Left ventricle myocardium inferior (tissue), 1 donor: ENCODE measurements at regions not wholly inside any gene's neighbourhood (a gene's known extent, or its start where the extent isn't known, plus 50 kb on each side); places are given as distances from the start of the nearest gene placed in this dataset.

Source experiments
- DNase-seq: peaks from one replicate; pipeline ENCODE4 v3.0.0-alpha.2; 2020
- H3K27ac ChIP-seq: fragments of 200-600 bp; replicated peaks from 2 replicates; pipeline ENCODE4 v1.8.0; 2021
- H3K27me3 ChIP-seq: fragments of 200-600 bp; 2 replicates; pipeline ENCODE4 v1.8.0; 2021; ENCODE audit warnings: low read depth
- H3K36me3 ChIP-seq: fragments of 200-600 bp; 2 replicates; pipeline ENCODE4 v1.8.0; 2021
- H3K4me1 ChIP-seq: fragments of 200-600 bp; 2 replicates; pipeline ENCODE4 v1.8.0; 2021
- H3K4me3 ChIP-seq: fragments of 200-600 bp; 2 replicates; pipeline ENCODE4 v1.8.0; 2021; ENCODE audit warnings: mild to moderate bottlenecking, moderate library complexity
- H3K9me3 ChIP-seq: fragments of 200-600 bp; replicated peaks from 2 replicates; pipeline ENCODE4 v1.8.0; 2021
- intact Hi-C: fragments of 100-400 bp; cut with micrococcal nuclease; formaldehyde crosslinking; loops from one replicate; pipeline ENCODE4 v1.11.0; 2022
- TF ChIP-seq, protein P1 (sequence below): fragments of 200-600 bp; IDR thresholded peaks from 2 replicates; pipeline ENCODE4 v1.8.0; 2021; ENCODE audit warnings: antibody characterized with exemption, mild to moderate bottlenecking, borderline replicate concordance
- donor health status: DM: no; HTN: yes; CAD: no; lungs with severe emphysema.

DNA sequence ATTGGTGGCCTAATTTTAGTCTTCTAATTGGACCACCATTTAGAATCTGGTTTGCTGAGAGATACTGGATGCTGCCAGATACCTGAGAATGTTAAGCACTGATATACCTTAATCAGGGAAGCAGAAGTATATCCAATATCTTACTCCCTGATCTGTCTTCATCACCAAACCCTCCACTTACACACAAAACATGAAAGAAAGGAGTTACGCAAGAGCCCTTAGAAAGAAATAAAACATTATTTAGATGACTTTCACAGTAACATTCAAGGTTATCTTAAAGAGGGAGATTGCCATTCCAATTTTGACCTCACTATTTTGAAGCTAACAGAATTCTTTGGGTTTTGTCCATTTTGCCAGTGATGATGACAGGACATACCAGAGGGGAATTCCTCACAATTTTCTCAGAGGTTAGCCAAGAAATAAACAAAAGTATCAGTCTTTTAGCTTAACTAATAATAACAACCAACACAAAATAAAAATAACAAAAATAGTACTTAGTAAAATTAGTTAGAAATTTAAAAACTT is 496.1 kb downstream of the NFIB start:
- Histone ChIP-seq H3K27me3 (no peaks in the 10 kb centered on the region), H3K4me3 (no peak overlapping the region), H3K9me3 (peaks cover 15% of the 10 kb centered on the region), H3K27ac (no peak overlapping the region), H3K36me3 (no peaks in the 10 kb centered on the region), H3K4me1 (peaks cover 12% of the 10 kb centered on the region)
- no peak for DNase-seq
- intact Hi-C loops = no loop called here
- TF ChIP-seq, protein P1, sequence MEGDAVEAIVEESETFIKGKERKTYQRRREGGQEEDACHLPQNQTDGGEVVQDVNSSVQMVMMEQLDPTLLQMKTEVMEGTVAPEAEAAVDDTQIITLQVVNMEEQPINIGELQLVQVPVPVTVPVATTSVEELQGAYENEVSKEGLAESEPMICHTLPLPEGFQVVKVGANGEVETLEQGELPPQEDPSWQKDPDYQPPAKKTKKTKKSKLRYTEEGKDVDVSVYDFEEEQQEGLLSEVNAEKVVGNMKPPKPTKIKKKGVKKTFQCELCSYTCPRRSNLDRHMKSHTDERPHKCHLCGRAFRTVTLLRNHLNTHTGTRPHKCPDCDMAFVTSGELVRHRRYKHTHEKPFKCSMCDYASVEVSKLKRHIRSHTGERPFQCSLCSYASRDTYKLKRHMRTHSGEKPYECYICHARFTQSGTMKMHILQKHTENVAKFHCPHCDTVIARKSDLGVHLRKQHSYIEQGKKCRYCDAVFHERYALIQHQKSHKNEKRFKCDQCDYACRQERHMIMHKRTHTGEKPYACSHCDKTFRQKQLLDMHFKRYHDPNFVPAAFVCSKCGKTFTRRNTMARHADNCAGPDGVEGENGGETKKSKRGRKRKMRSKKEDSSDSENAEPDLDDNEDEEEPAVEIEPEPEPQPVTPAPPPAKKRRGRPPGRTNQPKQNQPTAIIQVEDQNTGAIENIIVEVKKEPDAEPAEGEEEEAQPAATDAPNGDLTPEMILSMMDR = no peak

DNA sequence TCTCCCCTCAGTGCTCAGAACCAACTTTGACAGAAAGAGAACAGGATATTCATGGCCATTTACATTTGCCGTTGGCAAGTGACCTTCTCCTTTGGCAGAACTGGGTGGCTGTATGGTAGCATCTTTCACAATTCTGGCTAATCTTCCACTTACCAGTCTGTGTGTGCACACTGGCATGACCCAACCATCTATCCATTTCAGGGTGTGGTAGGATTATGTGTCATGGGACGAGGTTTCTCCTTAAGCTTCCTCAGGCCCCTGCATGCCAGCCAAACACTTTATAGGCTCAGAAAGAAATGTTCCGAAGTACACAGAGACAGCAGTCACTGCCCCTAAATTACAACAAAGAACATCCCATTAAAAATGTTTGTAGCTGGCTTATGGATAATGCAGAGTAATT is 497.1 kb downstream of the NFIB start:
- Histone ChIP-seq H3K36me3 (no peaks in the 10 kb centered on the region), H3K27me3 (no peaks in the 10 kb centered on the region), H3K4me3 (no peak overlapping the region), H3K4me1 (peaks cover 12% of the 10 kb centered on the region), H3K27ac (no peak overlapping the region), H3K9me3 (peaks cover 15% of the 10 kb centered on the region)
- TF ChIP-seq, protein P1 = no peak
- no peak for DNase-seq
- intact Hi-C loops = no loop called here

DNA sequence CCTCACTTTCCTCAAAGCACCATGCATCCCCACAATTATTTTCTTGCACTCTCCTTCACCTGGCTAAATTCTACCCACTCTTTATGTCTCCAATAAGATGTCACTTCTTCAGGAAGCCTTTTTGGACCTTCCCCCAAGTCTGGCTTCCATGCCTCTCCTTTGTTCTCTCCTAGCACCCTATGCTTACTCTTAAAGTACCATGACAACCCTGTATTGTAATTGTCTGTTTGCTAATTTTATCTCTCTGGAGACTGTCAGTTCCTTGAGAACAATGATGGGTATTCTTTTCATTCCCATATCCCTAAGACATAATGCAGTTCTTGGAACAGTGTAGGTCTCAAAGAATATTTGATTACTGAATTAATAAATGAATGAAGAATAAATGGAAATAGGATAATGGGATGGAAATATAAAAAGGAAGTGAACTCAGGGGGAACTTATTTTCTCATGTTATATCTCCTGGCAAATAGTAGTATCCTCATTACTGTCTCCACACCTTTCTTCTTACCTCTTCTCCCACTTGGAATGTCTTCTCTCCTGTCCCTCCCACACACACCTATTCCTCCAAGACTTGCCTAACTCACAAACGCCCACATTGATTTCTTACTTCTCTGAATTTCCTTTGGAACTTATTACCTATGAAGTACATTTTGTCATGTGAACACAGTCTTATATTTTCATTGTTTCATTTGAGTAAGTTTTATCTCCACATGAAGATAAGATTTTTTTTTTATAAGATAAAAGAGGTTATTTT is 499.1 kb downstream of the NFIB start:
- TF ChIP-seq, protein P1 = no peak
- DNase-seq = no peak
- Histone ChIP-seq H3K27me3 (no peaks in the 10 kb centered on the region), H3K36me3 (no peaks in the 10 kb centered on the region), H3K4me3 (no peak overlapping the region), H3K27ac (no peak overlapping the region), H3K4me1 (peaks cover 12% of the 10 kb centered on the region), H3K9me3 (peaks cover 9% of the 10 kb centered on the region)
- intact Hi-C loops = no loop called here

DNA sequence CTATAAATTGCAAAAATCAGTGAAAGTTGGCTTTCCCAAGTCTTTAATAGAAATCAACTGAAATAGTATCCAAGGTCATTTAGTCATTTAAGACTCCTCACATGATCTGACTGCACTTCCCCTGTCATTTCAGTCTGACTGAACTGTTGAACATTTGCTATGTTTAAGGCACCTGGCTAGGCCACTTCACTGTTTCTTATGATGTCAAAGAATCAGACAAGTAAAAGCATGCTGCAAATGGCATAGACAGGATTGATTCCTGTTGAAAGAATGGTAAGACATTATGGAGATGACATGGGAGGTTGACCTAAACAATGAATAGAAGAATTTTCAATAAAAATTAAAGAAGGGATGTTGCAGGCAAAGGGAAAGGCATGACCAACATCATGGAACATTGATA is 502.1 kb downstream of the NFIB start:
- no peak for DNase-seq
- no peaks in the 10 kb centered on the region for H3K9me3 ChIP-seq
- TF ChIP-seq, protein P1 = no peak
- no peak overlapping the region for H3K27ac ChIP-seq
- no peaks in the 10 kb centered on the region for H3K36me3 ChIP-seq
- H3K4me3 ChIP-seq = no peak overlapping the region
- H3K27me3 ChIP-seq = no peaks in the 10 kb centered on the region
- intact Hi-C loops = no loop called here
- no peaks in the 10 kb centered on the region for H3K4me1 ChIP-seq

DNA sequence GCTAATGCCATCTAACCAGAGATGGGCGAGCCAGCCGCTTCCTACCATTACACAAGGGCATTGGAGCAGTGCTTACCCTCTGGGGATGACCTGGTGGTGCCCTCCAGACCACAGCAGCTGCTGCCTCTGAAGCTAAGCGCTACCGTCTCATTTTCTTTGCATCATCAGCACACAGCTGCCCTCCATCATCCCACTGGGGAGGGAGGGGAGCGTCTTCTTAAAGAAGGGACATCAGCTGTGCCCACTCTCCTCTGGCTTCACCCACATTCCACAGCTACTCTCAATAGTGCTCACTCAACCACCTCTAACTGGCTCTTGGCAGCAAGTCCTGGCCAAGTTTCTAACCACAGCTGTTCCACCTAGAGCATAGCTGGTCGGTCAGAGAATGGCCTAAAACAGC is 503.4 kb downstream of the NFIB start:
- H3K4me3 ChIP-seq = no peak overlapping the region
- H3K27me3 ChIP-seq = no peaks in the 10 kb centered on the region
- H3K9me3 ChIP-seq = no peaks in the 10 kb centered on the region
- TF ChIP-seq, protein P1 = no peak
- no peaks in the 10 kb centered on the region for H3K4me1 ChIP-seq
- intact Hi-C loops = no loop called here
- no peak overlapping the region for H3K27ac ChIP-seq
- H3K36me3 ChIP-seq = no peaks in the 10 kb centered on the region
- DNase-seq = no peak
